HL-60 (cell line): ENCODE measurements at regions not wholly inside any gene's neighbourhood (a gene's known extent, or its start where the extent isn't known, plus 50 kb on each side); places are given as distances from the start of the nearest gene placed in this dataset.

Experiments used
- CTCF ChIP-seq: IDR thresholded peaks from one replicate; pipeline ENCODE4 v1.5.1; 2011; ENCODE audit warnings: low read length, control low read depth, inconsistent platforms; ENCODE audit not compliant: insufficient read depth
- GABPA ChIP-seq: IDR thresholded peaks from 2 replicates; pipeline ENCODE4 v1.6.1; 2012; ENCODE audit warnings: low read depth
- POLR2AphosphoS5 ChIP-seq: IDR thresholded peaks from 2 replicates; pipeline ENCODE4 v1.6.1; 2012; ENCODE audit warnings: low read depth
- SPI1 ChIP-seq: IDR thresholded peaks from 2 replicates; pipeline ENCODE4 v1.6.1; 2012; ENCODE audit warnings: low read depth, mild to moderate bottlenecking, borderline replicate concordance
- TF ChIP-seq, protein P1 (sequence below): IDR thresholded peaks from 2 replicates; pipeline ENCODE4 v1.6.1; 2012; ENCODE audit warnings: low read depth; ENCODE audit not compliant: insufficient replicate concordance

DNA sequence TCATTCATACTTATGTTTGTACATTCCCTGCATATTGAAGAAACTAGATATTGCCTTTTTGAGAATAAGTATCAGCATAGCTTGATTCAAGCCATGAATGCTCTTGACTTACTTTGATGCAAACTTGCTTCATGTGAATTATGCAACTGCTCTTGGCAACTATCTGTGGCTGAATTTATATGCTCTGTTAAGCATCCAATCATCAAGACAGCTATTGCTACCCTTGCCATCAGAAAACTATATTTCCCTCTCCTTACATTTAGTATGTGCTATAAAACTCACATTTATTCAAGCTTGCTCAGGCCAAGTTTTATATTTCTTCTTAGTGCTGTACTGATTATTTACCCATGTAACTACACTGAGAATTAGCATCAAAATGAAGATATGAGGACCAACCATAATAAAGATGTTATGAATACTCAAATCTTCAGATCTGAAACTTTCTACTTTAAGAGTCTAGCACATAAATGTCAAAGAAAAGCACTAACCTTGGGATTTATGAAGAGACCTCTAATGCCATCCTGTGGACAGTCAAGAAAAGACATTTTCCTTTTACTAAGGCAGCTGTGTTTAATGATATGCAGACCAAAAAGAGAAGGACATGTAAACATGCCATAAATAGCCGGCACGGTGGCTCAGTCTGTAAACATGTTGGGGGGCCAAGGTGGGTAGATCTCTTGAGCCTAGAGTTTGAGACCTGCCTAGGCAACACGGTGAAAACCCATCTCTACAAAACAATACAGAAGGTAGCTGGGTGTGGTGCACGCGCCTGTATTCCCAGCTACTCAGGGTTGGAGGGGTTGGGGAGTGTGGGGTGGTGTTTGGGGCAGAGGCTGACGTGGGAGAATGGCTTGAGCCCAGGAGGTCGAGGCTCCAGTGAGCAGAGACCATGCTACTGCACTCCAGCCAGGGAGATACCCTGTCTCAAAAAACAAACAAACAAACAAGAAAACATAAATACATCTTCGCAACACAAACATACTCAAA, 267.0 kb upstream of the TYRP1 start:
- TF ChIP-seq CTCF (no peak), POLR2AphosphoS5 (no peak), SPI1 (no peak), GABPA (no peak)
- TF ChIP-seq, protein P1, sequence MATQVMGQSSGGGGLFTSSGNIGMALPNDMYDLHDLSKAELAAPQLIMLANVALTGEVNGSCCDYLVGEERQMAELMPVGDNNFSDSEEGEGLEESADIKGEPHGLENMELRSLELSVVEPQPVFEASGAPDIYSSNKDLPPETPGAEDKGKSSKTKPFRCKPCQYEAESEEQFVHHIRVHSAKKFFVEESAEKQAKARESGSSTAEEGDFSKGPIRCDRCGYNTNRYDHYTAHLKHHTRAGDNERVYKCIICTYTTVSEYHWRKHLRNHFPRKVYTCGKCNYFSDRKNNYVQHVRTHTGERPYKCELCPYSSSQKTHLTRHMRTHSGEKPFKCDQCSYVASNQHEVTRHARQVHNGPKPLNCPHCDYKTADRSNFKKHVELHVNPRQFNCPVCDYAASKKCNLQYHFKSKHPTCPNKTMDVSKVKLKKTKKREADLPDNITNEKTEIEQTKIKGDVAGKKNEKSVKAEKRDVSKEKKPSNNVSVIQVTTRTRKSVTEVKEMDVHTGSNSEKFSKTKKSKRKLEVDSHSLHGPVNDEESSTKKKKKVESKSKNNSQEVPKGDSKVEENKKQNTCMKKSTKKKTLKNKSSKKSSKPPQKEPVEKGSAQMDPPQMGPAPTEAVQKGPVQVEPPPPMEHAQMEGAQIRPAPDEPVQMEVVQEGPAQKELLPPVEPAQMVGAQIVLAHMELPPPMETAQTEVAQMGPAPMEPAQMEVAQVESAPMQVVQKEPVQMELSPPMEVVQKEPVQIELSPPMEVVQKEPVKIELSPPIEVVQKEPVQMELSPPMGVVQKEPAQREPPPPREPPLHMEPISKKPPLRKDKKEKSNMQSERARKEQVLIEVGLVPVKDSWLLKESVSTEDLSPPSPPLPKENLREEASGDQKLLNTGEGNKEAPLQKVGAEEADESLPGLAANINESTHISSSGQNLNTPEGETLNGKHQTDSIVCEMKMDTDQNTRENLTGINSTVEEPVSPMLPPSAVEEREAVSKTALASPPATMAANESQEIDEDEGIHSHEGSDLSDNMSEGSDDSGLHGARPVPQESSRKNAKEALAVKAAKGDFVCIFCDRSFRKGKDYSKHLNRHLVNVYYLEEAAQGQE, result no peak
